T-helper 2 cell (primary cell): ENCODE measurements at regions not wholly inside any gene's neighbourhood (a gene's known extent, or its start where the extent isn't known, plus 50 kb on each side); places are given as distances from the start of the nearest gene placed in this dataset.
A peak's percentile ranks its signal among the peaks of the same experiment; 100 is the strongest.

Experiments
- DNase-seq, 5 experiments: peaks; one replicate each; pipeline versions ENCODE4 v3.0.0 to v3.0.0-alpha.2; 2012 to 2022

DNA sequence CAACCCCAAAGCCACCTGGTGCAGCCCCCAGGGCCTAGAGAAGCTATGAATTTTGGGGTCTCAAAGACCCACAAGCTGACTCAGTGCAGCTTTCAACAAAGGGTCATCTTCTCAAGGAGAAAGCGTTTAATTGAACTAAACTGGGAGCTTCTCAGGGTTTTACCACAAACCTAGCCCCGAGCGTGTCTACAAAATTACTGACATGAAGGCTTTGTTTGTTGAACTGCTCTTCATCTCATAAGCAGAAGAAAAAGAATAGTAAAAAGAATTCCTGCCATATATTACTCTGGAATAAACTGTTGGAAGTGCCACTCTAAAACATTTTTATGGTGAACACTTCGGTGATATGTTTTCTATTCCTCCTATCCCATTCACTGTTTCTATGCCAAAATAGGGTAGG is 50.8 kb upstream of the INCENP start:
- no peak for DNase-seq

DNA sequence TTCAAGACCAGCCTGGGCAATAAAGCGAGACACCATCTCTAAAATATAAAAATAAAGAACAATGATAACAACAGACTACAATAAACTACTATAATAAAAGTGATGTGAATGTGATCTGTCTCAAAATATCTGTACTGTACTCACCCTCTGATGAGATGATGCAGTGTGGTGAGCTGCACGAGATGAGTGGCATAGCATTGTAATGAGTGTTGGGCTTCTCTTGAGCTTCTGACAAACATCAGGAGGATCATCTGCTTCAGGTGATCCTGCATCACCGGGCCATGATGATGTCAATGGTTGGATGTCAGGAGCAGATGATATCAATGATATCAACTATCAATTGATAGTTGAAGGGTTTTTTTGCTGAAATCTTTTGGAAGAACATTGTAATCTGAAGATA is 52.4 kb upstream of the INCENP start:
- DNase-seq: no peak

DNA sequence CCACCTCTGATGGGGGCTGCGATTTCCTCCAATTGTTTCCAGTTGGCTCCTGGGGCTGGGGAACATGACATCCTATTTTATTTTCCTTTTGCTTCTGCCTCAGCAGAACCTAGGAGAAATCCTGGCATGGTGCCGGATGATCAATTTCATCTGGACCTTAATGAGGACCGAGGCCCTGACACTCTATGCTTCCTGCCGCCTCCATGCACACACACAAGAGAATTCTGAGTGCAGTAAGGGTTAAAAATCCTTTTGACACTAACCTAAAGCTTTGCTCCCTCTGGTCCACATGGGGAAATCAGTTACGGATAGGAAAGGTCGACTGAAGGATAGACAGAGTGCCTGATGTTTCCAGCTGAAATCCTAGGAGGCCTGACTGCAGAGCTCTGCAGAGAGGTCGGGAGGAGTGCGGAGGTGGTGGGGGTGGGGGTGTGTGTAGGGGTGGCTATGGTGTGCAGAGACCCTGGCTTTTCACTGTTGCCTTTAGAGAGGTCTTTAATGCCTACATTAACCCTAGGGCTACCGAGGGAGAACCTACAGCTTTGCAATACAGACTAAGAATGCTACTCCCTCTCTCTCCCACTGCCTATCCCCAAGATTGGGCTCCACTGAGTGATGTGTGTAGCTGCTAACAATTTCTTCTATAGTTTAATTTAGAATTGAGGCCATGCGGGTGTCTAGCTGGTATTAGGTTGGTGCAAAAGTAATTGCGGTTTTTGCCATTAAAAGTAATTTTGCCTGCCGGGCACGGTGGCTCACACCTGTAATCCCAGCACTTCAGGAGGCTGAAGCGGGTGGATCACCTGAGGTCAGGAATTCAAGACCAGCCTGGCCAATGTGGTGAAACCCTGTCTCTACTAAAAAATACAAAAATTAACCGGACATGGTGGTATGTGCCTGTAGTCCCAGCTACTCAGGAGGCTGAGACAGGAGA is 53.6 kb upstream of the INCENP start:
- DNase-seq: no peak

DNA sequence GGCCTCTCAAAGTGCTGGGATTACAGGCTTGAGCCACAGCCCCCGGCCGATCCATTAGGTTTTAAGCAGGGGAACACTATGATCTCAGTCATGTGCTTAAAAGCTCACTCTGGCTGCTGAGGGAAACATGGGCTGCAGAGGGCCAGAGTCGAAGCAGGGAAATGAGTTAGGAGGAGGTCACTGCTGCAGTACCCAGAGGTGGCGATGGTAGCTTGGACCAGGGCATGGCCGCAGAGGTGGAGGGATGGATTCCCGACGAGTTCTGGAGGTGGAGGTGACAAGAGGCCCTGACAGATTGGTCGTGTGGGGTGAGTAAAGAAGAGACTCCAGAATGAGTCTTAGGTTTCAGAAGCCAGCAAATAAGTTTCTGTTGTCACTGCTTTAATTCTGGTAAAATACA is 54.4 kb upstream of the INCENP start:
- no peak for DNase-seq

DNA sequence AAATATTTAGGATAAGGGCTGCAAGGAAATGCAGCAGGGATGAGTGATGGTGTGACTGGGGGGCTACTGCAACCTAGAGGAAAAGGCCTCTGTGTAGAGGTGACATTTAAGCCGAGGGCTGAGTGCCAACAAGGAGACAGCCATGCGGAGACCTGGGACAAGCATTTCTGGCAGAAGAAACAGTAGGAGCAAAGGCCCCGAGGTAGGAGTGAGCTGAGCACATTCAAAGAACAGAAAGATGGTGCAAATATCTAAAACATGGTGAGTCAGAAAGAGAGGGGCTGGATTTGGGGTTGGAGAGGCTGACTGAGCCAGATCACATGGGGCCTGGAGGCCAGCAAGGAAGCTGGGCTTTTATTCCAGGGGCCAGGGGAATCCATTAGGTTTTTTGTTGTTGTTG is 55.1 kb upstream of the INCENP start:
- no peak for DNase-seq

DNA sequence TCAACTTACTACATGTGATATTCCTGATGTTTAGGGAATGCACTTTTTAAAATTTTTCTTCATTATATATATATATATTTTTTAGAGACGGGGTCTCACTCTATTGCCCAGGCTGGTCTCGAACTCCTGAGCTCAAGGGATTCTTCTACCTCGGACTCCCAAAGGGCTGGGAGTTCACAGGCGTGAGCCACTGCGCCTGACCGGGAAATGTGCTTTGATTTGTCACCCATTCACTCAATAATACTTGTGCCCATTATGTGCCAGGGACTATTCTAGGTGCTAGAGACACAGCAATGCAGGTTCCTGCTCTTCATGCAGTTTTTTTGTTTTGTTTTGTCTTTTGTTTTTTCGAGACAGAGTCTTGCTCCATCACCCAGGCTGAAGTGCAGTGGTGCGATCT is 56.1 kb upstream of the INCENP start:
- no peak for DNase-seq

DNA sequence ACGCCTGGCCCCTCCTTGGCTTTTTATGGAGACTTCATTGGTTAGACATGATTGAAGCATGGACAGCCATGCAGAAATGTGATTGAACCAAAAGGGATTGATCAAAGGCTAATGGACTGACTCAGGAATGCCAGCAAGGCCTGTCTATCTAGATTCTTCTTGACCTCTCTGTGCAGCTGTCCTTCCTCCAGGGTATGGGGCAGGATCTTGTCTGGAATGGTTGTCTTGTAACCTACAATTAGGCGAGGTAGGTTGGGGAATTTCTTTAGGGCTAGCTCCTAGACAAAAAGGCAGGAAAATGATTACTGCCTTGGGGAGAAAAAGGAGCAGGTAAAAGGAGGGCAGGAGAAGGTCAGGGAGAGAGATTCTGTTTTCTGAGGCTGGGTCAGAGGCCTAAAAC is 59.6 kb upstream of the INCENP start:
- DNase-seq: no peak

DNA sequence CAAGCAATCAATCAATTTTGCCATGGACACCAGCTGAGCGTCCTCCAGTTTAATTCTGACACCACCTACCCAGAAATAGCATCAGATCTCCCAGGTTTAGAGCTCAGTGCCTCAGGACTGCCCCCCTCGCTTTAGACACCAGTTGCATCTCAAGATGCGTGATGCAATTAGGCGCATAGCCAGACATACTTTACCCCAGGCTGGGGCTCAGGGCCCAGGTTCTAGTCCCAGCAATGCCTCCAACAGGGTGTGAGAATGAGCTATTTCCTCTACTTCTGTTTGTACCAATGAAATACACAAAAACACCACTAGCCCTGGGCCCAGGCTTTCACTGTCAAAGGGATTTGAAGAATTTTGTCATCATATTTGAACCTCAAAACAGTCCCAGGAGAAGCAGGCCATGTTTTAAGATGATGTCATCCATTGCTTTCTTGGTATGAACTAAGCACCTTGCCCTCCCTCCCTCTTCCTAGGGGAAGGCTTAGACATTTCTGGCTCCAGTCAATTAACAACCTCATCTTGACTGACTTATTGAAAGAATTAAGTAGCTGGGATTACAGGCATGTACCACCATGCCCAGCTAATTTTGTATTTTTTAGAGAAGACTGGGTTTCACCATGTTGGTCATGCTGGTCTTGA is 61.5 kb upstream of the INCENP start:
- DNase-seq: no peak

DNA sequence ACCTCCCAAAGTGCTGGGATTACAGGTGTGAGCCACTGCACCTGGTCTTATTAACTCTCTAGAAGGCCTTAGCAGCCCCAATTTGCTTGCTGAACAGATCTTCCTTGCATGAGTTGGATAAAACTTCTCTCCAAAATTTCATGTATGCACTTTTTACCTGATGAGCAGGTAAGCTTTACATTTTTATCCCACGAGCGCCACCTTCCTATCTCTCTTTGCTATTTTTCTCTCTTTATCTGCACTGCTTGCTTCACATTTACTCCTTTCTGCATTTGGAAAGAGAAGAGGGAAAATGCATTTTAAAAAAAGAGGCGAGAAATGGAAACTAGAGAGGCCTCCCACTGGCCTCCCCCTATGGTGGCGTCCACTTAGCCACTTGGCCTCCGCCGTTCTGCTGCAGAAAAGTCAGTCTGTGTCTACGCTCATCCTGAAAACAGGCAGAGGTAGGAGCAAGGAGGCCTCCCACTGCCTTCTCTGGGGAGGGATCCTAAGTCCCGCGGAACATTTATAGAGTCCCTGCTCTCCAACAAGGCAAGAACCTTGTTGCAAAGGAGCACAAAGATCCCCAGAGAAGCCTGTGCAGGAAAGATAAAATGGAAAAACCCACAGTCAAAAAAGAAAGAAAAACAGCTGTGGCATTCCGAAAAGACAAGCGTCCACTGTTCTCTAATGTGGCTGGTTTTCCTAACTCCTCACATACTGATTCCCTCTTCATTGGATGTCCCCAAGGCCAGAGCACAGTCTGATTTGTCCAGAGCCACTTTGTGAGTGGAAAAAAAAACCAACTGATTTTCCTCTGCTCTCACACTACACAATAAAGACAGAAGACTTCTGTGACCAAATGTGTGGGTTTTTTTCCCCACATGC is 62.2 kb upstream of the INCENP start:
- no peak for DNase-seq

DNA sequence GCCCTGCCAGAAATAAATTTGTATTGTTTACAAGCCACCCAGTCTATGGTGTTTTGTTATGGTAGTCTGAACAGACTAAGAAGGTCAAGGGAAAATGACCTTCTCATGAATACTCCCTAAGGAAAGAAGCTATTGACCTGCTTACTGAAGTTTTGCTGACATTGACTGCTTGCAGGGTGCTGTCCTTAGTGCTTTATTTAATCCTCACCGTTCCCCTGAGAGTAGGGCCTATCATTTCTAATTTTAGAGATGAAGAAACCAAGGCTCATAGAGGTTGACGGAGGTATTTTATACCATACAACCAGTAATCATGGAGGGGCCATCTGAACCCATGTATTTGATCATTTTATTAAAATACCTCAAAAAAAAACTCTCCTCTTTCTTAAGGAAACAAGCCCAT is 66.7 kb upstream of the INCENP start:
- DNase-seq: no peak

DNA sequence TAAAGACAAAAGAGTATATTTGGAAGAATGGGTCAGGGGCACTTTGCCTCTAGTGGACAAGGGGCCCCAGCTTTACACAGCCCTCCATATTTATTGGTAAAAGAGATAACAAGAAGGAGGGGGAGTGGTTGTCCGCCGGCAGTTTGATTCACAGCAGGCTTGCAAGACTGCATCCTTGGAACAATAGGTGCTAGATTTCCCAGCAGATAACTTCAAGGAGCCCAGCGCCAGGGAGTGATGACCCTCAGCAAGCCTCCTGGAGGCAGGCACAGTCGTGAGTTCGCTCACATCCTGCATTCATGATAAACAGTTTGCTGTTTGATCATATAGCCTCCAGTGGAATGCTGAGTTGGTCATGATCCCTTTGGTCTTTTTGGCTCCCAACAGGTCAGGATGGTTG is 67.8 kb upstream of the INCENP start:
- no peak for DNase-seq

DNA sequence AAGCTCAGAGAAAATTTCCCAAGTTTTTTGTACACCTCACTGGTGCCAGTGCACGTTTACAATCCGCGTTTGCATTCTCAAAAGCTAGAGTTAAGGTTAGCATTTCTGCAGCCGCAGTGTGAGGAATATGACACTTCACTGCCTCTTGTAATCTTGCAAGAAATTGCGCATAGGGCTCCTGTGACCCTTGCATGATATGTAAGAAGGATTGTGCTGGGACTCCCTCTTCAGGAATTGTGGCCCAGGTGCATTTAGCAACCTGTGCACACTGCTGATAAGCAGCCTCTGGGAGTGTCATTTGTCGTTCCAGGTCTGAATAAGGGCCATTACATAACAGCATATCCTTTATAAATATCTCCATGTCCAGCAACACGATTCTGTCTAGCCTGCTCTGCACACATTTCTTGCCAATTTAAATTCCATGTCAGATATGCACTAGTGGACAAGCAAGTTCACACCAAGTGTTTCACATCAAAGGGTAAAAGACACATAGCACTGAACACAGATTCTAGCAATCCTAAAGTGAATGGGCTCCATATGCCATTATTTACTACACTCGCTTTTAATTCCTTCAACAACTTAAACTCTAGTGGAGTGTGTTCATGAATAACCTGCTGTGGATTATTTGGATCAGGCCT is 69.2 kb upstream of the INCENP start:
- DNase-seq: peak in 2 of 5 experiments; percentile 10 to 17

DNA sequence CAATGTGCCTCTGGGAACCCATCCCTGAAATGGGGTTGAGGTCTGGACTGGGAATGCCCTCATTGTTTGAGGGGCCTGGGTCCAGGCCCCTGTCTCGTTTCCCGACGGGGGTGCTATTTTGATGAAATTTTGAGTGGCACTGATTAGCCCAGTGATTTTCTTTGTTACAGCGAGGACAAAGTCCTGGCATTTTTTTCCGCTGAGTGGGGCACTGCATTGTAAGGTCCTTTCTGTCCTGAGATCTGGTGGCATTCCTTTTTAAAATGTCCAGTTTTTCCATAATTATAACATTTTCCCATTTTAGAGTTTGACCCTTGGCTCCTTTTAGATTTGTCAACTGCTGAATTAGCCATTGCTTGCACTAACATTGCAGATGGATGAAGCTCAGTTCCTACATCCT is 69.7 kb upstream of the INCENP start:
- DNase-seq: no peak

DNA sequence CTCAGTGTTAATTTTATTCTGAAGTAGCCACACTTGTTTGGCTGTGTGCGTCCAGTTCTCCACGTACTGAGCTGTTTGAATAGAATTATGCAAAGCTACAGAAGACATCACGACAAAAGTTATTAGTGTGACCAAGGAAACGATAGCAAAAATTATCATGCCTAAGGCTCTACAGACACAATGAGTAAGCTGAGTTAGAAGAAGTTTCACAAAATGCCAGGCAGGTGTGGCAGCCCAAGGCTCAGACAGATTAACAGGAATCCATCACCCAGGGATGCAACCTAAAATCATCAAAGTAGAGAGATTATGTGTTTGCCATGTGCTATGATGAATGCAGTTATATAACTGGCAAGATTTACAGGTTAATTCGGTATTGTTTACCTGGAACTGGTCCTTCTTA is 73.1 kb upstream of the INCENP start:
- DNase-seq: no peak

DNA sequence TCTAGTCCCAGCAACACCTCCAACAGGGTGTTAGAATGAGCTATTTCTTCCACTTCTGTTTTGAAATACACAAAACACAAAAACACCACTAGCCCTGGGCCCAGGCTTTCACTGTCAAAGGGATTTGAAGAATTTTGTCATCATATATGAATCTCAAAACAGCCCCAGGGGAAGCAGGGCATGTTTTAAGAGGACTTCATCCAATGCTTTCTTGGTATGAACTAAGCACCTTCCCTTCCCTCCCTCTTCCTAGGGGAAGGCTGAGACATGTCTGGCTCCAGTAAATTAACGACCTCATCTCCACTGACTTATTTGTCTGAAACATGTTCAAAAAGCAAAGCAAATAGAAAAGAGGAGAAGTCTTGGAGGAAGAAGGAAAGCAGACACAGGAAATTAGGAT is 75.7 kb upstream of the INCENP start:
- DNase-seq: no peak

DNA sequence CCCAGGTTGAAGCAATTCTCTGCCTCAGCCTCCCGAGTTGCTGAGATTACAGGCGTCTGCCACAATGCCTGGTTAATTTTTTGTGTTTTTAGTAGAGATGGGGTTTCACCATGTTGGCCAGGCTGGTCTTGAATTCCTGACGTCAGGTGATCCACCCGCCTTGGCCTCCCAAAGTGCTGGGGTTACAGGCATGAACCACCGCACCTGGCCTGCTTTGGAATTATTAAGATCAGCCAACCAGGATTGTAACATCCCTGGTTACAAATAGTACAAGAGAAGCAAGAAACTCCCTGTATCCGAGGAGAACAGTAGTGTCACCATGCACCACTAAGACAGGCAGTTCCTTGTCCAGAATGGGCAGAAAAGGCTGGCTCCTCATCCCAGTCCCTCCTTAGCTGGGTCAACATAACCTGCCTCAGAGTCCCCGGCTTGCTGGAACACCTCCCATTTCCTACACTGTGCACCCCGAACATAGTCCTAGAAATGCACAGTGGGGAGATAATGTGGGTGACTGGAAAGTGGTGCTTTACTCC is 77.2 kb upstream of the INCENP start:
- no peak for DNase-seq

DNA sequence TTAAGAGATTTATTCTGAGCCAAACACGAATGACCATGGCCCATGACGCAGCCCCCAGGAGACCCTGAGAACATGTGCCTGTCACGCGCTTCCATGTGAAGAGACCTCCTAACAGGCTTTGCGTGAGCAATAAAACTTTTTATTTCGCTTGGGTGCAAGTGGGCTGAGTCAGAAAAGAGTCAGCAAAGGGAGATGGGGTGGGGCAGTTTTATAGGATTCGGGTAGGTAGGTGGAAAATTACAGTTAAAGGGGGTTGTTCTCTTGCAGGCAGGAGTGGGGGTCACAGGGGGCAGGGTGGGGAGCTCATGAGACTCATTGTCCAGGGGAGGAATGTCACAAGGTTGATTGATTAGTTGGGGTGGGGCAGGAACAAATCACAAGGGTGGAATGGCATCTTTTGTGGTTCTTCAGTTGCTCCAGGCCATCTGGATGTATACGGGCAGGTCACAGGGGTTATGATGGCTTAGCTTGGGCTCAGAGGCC is 77.2 kb upstream of the FTH1 start:
- no peak for DNase-seq

DNA sequence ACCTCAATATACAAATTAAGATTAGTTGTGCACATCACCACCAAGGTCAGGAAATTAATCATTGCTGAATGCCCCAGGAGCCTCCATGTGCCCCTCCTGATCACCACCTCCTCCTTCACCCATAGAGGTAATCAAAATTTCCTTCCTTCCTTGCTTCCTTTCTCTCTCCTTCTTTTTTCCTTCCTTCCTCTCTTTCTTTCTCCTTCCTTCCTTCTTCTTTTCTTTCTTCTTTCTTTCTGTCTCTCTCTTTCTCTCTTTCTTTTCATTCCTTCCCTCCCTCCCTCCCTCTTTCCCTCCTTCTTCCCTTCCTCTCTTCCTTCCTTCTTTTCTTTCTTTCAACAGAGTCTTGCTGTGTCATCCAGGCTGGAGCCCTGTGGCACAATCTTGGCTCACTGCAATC is 67.9 kb upstream of the FTH1 start:
- no peak for DNase-seq

DNA sequence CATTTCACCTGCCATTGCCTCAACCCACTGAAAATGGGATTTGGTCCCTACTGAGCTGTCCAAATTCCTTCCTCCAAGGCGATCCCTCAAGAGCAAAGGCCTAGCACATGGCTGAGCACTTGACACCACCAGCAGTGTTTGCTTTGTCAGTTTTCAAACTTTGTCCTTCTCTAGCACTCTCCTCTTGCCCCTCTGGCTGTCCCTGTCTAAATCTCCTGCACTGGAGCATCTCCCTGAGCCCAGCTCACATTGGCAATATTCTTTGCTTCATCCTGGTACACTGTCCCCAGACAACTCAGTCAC is 66.6 kb upstream of the FTH1 start:
- no peak for DNase-seq

DNA sequence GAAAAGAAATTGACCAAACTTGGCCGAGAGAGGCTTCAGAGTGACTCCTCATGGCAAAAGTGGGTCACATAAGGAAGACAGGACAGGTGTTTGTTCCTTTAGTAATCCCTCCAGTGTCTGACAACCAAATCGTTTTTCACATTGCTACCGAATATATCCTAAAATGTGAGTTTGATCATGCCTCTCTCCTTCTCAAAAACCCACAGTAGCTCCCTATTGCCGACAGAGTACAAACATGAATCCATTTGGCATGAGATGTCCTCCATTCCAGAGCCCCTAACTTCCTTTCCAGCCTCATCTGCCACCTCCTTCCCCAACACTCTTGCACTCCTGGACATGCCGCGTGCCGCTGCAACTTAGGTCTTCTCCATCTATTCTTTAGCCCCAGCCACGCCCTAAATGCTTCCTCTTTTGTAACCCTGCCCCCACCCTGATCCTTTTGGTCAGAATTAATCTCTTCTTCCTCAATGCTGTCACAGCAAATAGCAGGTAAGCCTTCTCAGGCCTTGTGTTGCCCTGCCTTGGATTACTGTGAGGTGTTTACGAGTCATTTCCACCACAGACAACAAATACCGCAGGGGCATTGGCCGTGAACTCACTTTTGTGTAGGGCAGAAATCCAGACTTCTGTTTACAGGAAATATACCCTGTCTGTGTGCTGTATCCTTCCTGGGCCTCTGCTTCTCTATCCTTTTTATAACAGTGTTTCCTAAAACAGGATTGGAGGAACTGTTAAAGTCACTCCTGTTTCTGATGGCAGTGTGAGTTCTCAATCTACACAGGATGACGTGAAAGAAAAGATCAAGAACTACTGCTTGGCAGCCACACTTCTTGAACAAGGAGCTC is 66.0 kb upstream of the FTH1 start:
- DNase-seq: peak in 1 of 5 experiments; percentile 12

DNA sequence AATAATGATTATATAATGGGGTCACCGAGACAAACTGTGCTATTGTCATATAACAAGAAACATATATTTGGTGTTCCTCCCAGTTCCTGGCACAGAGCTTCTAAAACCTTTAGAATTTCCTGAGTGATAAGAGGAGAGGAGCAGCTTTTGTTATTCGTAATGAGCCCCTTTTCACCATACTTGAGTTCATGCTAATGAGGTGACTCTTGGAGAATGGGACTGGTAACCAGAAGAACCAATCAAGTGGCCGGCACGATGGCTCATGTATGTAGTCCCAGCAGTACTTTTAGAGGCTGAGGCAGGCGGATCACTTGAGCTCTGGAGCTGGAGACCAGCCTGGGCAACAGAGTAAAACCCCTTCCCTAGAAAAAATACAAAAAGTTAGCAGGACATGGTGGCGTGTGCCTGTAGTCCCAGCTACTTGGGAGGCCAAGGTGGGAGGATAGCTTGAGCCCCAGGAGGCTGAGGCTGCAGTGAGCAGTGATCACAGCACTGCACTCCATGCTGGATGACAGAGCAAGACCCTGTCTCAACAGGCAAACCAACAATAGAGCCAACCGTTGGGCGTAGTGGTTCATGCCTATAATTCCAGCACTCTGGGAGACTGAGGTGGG is 62.7 kb upstream of the FTH1 start:
- DNase-seq: no peak
